CD4-positive, CD25-positive, alpha-beta regulatory T cell (primary cell): ENCODE measurements at regions not wholly inside any gene's neighbourhood (a gene's known extent, or its start where the extent isn't known, plus 50 kb on each side); places are given as distances from the start of the nearest gene placed in this dataset.

ENCODE experiments used
- ATAC-seq, 2 donors: fragments of 150-1000 bp; cut with Tn5 transposase; one replicate each; pipeline ENCODE4 v1.10.0; 2021; ENCODE audit warnings: low read depth in 2 of 2, moderate number of reproducible peaks in 2 of 2, moderate library complexity in 1 of 2
- DNase-seq, 3 donors: peaks; one replicate each; pipeline versions ENCODE4 v3.0.0 to v3.0.0-alpha.2; 2012 to 2022; ENCODE audit warnings: mixed read lengths in 1 of 3
- H3K27ac ChIP-seq: one replicate; pipeline ENCODE4 v1.7.0; 2013; ENCODE audit warnings: mild to moderate bottlenecking, low read length; ENCODE audit not compliant: insufficient read depth, poor library complexity, severe bottlenecking
- H3K27me3 ChIP-seq: one replicate; pipeline ENCODE4 v1.7.0; 2013; ENCODE audit warnings: low read length; ENCODE audit not compliant: control insufficient read depth, insufficient read depth
- H3K36me3 ChIP-seq: one replicate; pipeline ENCODE4 v1.7.0; 2013; ENCODE audit warnings: mild to moderate bottlenecking, low read length, moderate library complexity; ENCODE audit not compliant: control insufficient read depth, insufficient read depth
- H3K4me1 ChIP-seq: 2 replicates; pipeline ENCODE4 v1.7.0; 2013; ENCODE audit warnings: mild to moderate bottlenecking, low read length; ENCODE audit not compliant: insufficient read depth, control insufficient read depth, poor library complexity, severe bottlenecking
- H3K4me3 ChIP-seq: one replicate; pipeline ENCODE4 v1.7.0; 2013; ENCODE audit warnings: low read depth, mild to moderate bottlenecking, low read length, moderate library complexity
- H3K9me3 ChIP-seq, 2 experiments: 1 replicate in 1 of 2; 2 replicates in 1 of 2; pipeline ENCODE4 v1.7.0; 2013; ENCODE audit warnings: low read length in 2 of 2, mild to moderate bottlenecking in 1 of 2, moderate library complexity in 1 of 2; ENCODE audit not compliant: control insufficient read depth in 2 of 2
- H3K27ac Mint-ChIP-seq, 3 donors: one replicate each; pipeline ENCODE4 v1.8.0; 2020 to 2022; ENCODE audit warnings: mild to moderate bottlenecking in 3 of 3, mixed read lengths in 3 of 3, moderate library complexity in 2 of 3
- H3K27me3 Mint-ChIP-seq: one replicate; pipeline ENCODE4 v1.8.0; 2022; ENCODE audit warnings: mild to moderate bottlenecking, mixed read lengths
- H3K36me3 Mint-ChIP-seq: one replicate; pipeline ENCODE4 v1.8.0; 2020; ENCODE audit warnings: mixed read lengths
- H3K4me1 Mint-ChIP-seq, 4 donors: one replicate each; pipeline ENCODE4 v1.8.0; 2020 to 2022; ENCODE audit warnings: mixed read lengths in 4 of 4, mild to moderate bottlenecking in 1 of 4
- H3K4me3 Mint-ChIP-seq, 4 donors: one replicate each; pipeline ENCODE4 v1.8.0; 2020 to 2022; ENCODE audit warnings: mild to moderate bottlenecking in 4 of 4, mixed read lengths in 4 of 4, moderate library complexity in 3 of 4
- H3K9me3 Mint-ChIP-seq, 7 donors: one replicate each; pipeline ENCODE4 v1.8.0; 2020 to 2022; ENCODE audit warnings: mixed read lengths in 7 of 7, mild to moderate bottlenecking in 3 of 7, moderate library complexity in 2 of 7

DNA sequence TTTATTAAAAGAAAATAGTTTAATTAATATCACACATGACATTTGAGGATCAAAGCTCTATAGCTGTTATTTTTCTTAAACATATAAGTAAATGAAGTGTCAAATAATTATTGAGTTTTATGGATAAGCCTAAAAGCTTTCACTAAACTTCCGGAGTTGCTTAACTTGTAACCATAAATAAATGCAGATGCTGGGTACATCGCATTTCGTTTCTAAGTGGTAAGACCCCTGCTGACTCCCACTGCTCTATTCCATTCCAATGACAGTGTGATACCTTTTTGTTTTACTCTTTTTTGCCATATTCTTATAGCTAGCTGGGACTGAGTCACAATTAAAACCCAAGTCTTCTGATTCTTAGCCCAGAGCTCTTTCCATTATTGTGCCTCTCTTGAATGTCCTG, 411.1 kb downstream of the SOX2 start:
- no peaks in the 10 kb centered on the region for H3K27me3 ChIP-seq
- Mint-ChIP-seq H3K4me1 (peaks cover 0 to 2% (median 0%) of the 10 kb centered on the region in 4 donors), H3K36me3 (no peaks in the 10 kb centered on the region), H3K27me3 (no peaks in the 10 kb centered on the region), H3K4me3 (no peak overlapping the region), H3K9me3 (peaks cover 0 to 6% (median 2%) of the 10 kb centered on the region in 7 donors), H3K27ac (no peak overlapping the region)
- H3K4me1 ChIP-seq, result no peaks in the 10 kb centered on the region
- no peaks in the 10 kb centered on the region for H3K9me3 ChIP-seq
- ATAC-seq (no peak), DNase-seq (no peak)
- H3K4me3 ChIP-seq, result no peak overlapping the region
- H3K27ac ChIP-seq, result no peak overlapping the region
- no peaks in the 10 kb centered on the region for H3K36me3 ChIP-seq

DNA sequence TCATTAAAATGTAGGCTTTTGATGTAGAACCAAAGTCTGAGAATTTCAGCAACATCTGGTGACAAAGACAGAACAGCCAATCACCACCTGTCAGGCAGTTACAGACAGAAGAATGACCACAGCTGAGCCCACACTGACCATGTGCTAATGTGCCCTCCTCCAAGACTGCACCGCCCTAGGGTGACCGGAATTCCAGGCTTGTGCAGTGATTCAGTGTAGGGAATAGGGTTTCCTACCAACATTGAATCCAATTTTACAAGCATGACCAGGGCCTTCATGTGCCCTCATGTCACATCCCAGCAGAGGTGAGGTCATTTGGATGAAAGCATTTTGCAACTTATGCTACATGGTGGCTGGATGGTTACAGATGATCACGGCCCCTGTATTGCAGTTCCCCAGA, 412.5 kb downstream of the SOX2 start:
- Mint-ChIP-seq H3K27me3 (no peaks in the 10 kb centered on the region), H3K4me1 (peaks cover 0 to 2% (median 0%) of the 10 kb centered on the region in 4 donors), H3K27ac (no peak overlapping the region)

GRCh38 chr3:182124716-182125115, 413.0 kb downstream of the SOX2 start:
- no peak for ATAC-seq
- no peak overlapping the region for H3K4me3 Mint-ChIP-seq
- H3K36me3 ChIP-seq, result no peaks in the 10 kb centered on the region
- no peaks in the 10 kb centered on the region for H3K36me3 Mint-ChIP-seq
- H3K9me3 Mint-ChIP-seq, result peaks cover 0 to 6% (median under 1%) of the 10 kb centered on the region in 7 donors
- H3K27me3 Mint-ChIP-seq, result no peaks in the 10 kb centered on the region
- H3K4me3 ChIP-seq, result no peak overlapping the region
- no peak for DNase-seq
- peaks cover 0 to 2% (median 0%) of the 10 kb centered on the region in 4 donors for H3K4me1 Mint-ChIP-seq
- no peaks in the 10 kb centered on the region for H3K27me3 ChIP-seq
- H3K27ac Mint-ChIP-seq, result no peak overlapping the region
- H3K9me3 ChIP-seq, result no peaks in the 10 kb centered on the region
- H3K27ac ChIP-seq, result no peak overlapping the region
- H3K4me1 ChIP-seq, result no peaks in the 10 kb centered on the region

More for the DNA sequence above, 412.5 kb downstream of the SOX2 start:
- H3K4me3 Mint-ChIP-seq, result no peak overlapping the region
- H3K4me3 ChIP-seq, result no peak overlapping the region
- H3K4me1 ChIP-seq, result no peaks in the 10 kb centered on the region
- DNase-seq, result no peak
- H3K36me3 ChIP-seq, result no peaks in the 10 kb centered on the region
- H3K9me3 ChIP-seq, result no peaks in the 10 kb centered on the region
- peaks cover 0 to 6% (median 2%) of the 10 kb centered on the region in 7 donors for H3K9me3 Mint-ChIP-seq
- no peaks in the 10 kb centered on the region for H3K27me3 ChIP-seq
- H3K27ac ChIP-seq, result no peak overlapping the region
- H3K36me3 Mint-ChIP-seq, result no peaks in the 10 kb centered on the region
- no peak for ATAC-seq

GRCh38 chr3:182129740-182130139, 418.0 kb downstream of the SOX2 start:
- Mint-ChIP-seq H3K27ac (no peak overlapping the region), H3K4me1 (peaks cover 0 to 2% (median 0%) of the 10 kb centered on the region in 4 donors), H3K36me3 (no peaks in the 10 kb centered on the region), H3K27me3 (no peaks in the 10 kb centered on the region), H3K9me3 (peaks cover 0 to 6% (median under 1%) of the 10 kb centered on the region in 7 donors), H3K4me3 (no peak overlapping the region)
- Histone ChIP-seq H3K27me3 (no peaks in the 10 kb centered on the region), H3K36me3 (no peaks in the 10 kb centered on the region), H3K4me1 (no peaks in the 10 kb centered on the region), H3K9me3 (no peaks in the 10 kb centered on the region), H3K27ac (no peak overlapping the region), H3K4me3 (no peak overlapping the region)
- ATAC-seq, result no peak
- no peak for DNase-seq

DNA sequence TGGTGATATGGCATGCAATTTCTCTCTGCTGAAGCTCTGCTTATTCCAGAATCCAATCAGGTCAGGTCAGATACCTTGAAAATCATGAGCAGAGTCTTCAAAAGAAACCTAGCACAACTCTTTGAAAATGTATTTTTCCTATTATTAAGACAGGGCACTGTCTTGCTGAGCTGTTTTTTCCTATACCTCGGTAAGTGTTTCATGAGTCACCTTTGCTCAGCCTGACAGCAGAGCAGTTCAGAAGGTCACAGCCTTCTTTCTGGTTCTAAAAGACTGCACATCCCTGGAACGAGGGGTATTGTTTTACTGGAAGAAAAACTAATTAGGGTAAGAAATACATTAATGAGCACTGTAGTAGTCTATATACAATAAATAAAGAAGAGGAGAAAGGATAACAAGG, 422.0 kb downstream of the SOX2 start:
- no peak for DNase-seq
- no peaks in the 10 kb centered on the region for H3K36me3 Mint-ChIP-seq
- no peak for ATAC-seq
- no peaks in the 10 kb centered on the region for H3K27me3 Mint-ChIP-seq
- H3K27ac ChIP-seq, result no peak overlapping the region
- H3K27ac Mint-ChIP-seq, result no peak overlapping the region
- H3K36me3 ChIP-seq, result no peaks in the 10 kb centered on the region
- H3K9me3 ChIP-seq, result no peaks in the 10 kb centered on the region
- no peak overlapping the region for H3K4me3 Mint-ChIP-seq
- no peaks in the 10 kb centered on the region for H3K4me1 ChIP-seq
- peaks cover 0 to 4% (median 0%) of the 10 kb centered on the region in 7 donors for H3K9me3 Mint-ChIP-seq
- no peaks in the 10 kb centered on the region for H3K4me1 Mint-ChIP-seq
- no peaks in the 10 kb centered on the region for H3K27me3 ChIP-seq
- H3K4me3 ChIP-seq, result no peak overlapping the region

DNA sequence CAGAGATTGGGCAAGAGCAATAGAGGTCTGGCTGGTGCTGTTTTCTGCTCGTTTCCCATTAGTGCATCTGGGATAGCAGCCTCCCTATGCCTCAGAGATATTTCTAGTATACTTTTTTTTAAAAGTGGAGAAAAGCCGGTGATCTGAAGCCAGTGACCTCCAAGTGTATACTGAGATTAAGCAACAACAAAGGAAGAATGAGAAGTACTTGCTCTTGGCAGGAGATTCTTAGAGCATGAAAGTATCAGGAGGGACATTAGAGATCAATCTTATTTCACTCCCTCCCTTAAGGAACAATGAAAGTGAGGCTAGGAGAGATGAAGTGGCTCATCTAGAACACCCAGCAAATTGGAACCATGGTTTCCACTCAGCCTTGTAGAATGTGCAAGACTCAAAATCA, 423.3 kb downstream of the SOX2 start:
- H3K4me1 ChIP-seq, result no peaks in the 10 kb centered on the region
- Mint-ChIP-seq H3K9me3 (peaks cover 0 to 4% (median 0%) of the 10 kb centered on the region in 7 donors), H3K36me3 (no peaks in the 10 kb centered on the region), H3K4me3 (no peak overlapping the region), H3K4me1 (no peaks in the 10 kb centered on the region), H3K27me3 (no peaks in the 10 kb centered on the region), H3K27ac (no peak overlapping the region)
- no peak overlapping the region for H3K4me3 ChIP-seq
- H3K27ac ChIP-seq, result no peak overlapping the region
- no peaks in the 10 kb centered on the region for H3K27me3 ChIP-seq
- no peaks in the 10 kb centered on the region for H3K9me3 ChIP-seq
- no peak for ATAC-seq
- no peaks in the 10 kb centered on the region for H3K36me3 ChIP-seq
- DNase-seq, result no peak

- H3K9me3 Mint-ChIP-seq, result peaks cover 0 to 4% (median 0%) of the 10 kb centered on the region in 7 donors
- no peaks in the 10 kb centered on the region for H3K36me3 Mint-ChIP-seq
- no peaks in the 10 kb centered on the region for H3K27me3 Mint-ChIP-seq
- no peaks in the 10 kb centered on the region for H3K4me1 Mint-ChIP-seq
- H3K9me3 ChIP-seq, result no peaks in the 10 kb centered on the region
- DNase-seq (no peak), ATAC-seq (no peak)
- no peaks in the 10 kb centered on the region for H3K27me3 ChIP-seq
- no peaks in the 10 kb centered on the region for H3K36me3 ChIP-seq
- no peak overlapping the region for H3K27ac ChIP-seq
- no peak overlapping the region for H3K4me3 Mint-ChIP-seq
- no peaks in the 10 kb centered on the region for H3K4me1 ChIP-seq
- H3K27ac Mint-ChIP-seq, result no peak overlapping the region
- no peak overlapping the region for H3K4me3 ChIP-seq
Measured at GRCh38 chr3:182136008-182136910, 424.5 kb downstream of the SOX2 start.

- Histone ChIP-seq H3K27ac (no peak overlapping the region), H3K4me1 (no peaks in the 10 kb centered on the region), H3K9me3 (no peaks in the 10 kb centered on the region), H3K27me3 (no peaks in the 10 kb centered on the region), H3K36me3 (no peaks in the 10 kb centered on the region), H3K4me3 (no peak overlapping the region)
- no peaks in the 10 kb centered on the region for H3K27me3 Mint-ChIP-seq
- peaks cover 0 to 4% (median 0%) of the 10 kb centered on the region in 7 donors for H3K9me3 Mint-ChIP-seq
- no peaks in the 10 kb centered on the region for H3K36me3 Mint-ChIP-seq
- no peak for ATAC-seq
- H3K27ac Mint-ChIP-seq, result no peak overlapping the region
- no peak for DNase-seq
- H3K4me3 Mint-ChIP-seq, result no peak overlapping the region
- H3K4me1 Mint-ChIP-seq, result no peaks in the 10 kb centered on the region
Measured at GRCh38 chr3:182138393-182138792, 426.7 kb downstream of the SOX2 start.
